ENCODE measurements at regions not wholly inside any gene's neighbourhood (a gene's known extent, or its start where the extent isn't known, plus 50 kb on each side); places are given as distances from the start of the nearest gene placed in this dataset.

GRCh38 chr9:88777498-88778312, 213.6 kb upstream of the S1PR3 start:
- H3K27me3 Mint-ChIP-seq (ENCODE audit: low read depth): no peaks in the 10 kb centered on the region
- ChIA-PET CTCF (no interaction called here), POLR2A (no interaction called here)
- no peak for DNase-seq (ENCODE audit: low spot score)
- H3K27ac Mint-ChIP-seq: peak overlapping the region; percentile 11; the same call in 1 of the 2 replicates
- no peak for ATAC-seq
- no peak for TF ChIP-seq JAZF1 (CRISPR knock-in tag; IDR thresholded peaks at IDR 0.05)
- no peak for TF ChIP-seq CREM (CRISPR knock-in tag; IDR thresholded peaks at IDR 0.05)
- no peak for TF ChIP-seq GABPB1 (CRISPR knock-in tag; IDR thresholded peaks at IDR 0.05)
- TF ChIP-seq CBFB (CRISPR knock-in tag; IDR thresholded peaks at IDR 0.05; ENCODE audit: low read depth): no peak
- TF ChIP-seq SOX15 (CRISPR knock-in tag; IDR thresholded peaks at IDR 0.05): no peak
- no peak for TF ChIP-seq MLX (CRISPR knock-in tag; IDR thresholded peaks at IDR 0.05)
- no peak for TF ChIP-seq GTF2I (CRISPR knock-in tag; conservative IDR thresholded peaks at IDR 0.05)
- no peak for TF ChIP-seq NFYB (CRISPR knock-in tag; conservative IDR thresholded peaks at IDR 0.05; ENCODE audit: low read depth)
- no peak for TF ChIP-seq ZNF219 (CRISPR knock-in tag; IDR thresholded peaks at IDR 0.05; ENCODE audit: borderline replicate concordance)
- TF ChIP-seq E2F4 (CRISPR knock-in tag; IDR thresholded peaks at IDR 0.05; ENCODE audit: borderline replicate concordance, low read depth): no peak
- no peak for TF ChIP-seq ZNF317 (CRISPR knock-in tag; IDR thresholded peaks at IDR 0.05; ENCODE audit: borderline replicate concordance, low read depth)
- TF ChIP-seq SP1 (CRISPR knock-in tag; conservative IDR thresholded peaks at IDR 0.05): no peak
- no peak for TF ChIP-seq ZBTB43 (CRISPR knock-in tag; IDR thresholded peaks at IDR 0.05)
- no peak for TF ChIP-seq RORB (CRISPR knock-in tag; IDR thresholded peaks at IDR 0.05)
- TF ChIP-seq ELF4 (CRISPR knock-in tag; IDR thresholded peaks at IDR 0.05; ENCODE audit: low read depth): no peak
- no peak for TF ChIP-seq NR3C1 (CRISPR knock-in tag; conservative IDR thresholded peaks at IDR 0.05; ENCODE audit: low read depth)
- TF ChIP-seq JUN (CRISPR knock-in tag; IDR thresholded peaks at IDR 0.05): no peak
- no peaks in the 10 kb centered on the region for H3K36me3 Mint-ChIP-seq
- peaks cover 15% of the 10 kb centered on the region for H3K4me1 Mint-ChIP-seq
- H3K9me3 Mint-ChIP-seq: no peaks in the 10 kb centered on the region
- H3K4me3 Mint-ChIP-seq: no peak overlapping the region

- no peak for TF ChIP-seq HMGXB4 (CRISPR knock-in tag; IDR thresholded peaks at IDR 0.05)
- TF ChIP-seq PREB (CRISPR knock-in tag; IDR thresholded peaks at IDR 0.05; ENCODE audit: borderline replicate concordance): no peak
- peaks cover 15% of the 10 kb centered on the region for H3K4me1 Mint-ChIP-seq
- CTCF ChIA-PET: interaction anchor here (1.8 kb wide), 1 partner anchor 219 kb away, joined by 7 read pairs; no protein-coding TSS in a partner anchor
- no peak overlapping the region for H3K27ac Mint-ChIP-seq
- no peaks in the 10 kb centered on the region for H3K36me3 Mint-ChIP-seq
- H3K27me3 Mint-ChIP-seq (ENCODE audit: low read depth): no peaks in the 10 kb centered on the region
- DNase-seq (ENCODE audit: low spot score): peak; percentile 31
- ATAC-seq: peak; percentile 75
- no peaks in the 10 kb centered on the region for H3K9me3 Mint-ChIP-seq
- POLR2A ChIA-PET: no interaction called here
- H3K4me3 Mint-ChIP-seq: no peak overlapping the region
Measured at GRCh38 chr9:88781628-88782391, 209.5 kb upstream of the S1PR3 start.

Measured in WTC11 (cell line).